IMR-90 (cell line): ENCODE measurements at regions not wholly inside any gene's neighbourhood (a gene's known extent, or its start where the extent isn't known, plus 50 kb on each side); places are given as distances from the start of the nearest gene placed in this dataset.

Experiments used
- BHLHE40 ChIP-seq: fragments of 150-350 bp; IDR thresholded peaks from 2 replicates; pipeline ENCODE4 v1.6.1; 2016; ENCODE audit warnings: mild to moderate bottlenecking, low read depth, low read length
- CEBPB ChIP-seq: IDR thresholded peaks from 2 replicates; pipeline ENCODE4 v1.6.1; 2012; ENCODE audit warnings: low read depth, low read length, improper control_type of control experiment
- CHD1 ChIP-seq: IDR thresholded peaks from 2 replicates; pipeline ENCODE4 v1.6.1; 2012; ENCODE audit warnings: low read depth, low read length, improper control_type of control experiment
- CTCF ChIP-seq: conservative IDR thresholded peaks from 2 replicates; pipeline ENCODE4 v1.5.1; 2012; ENCODE audit warnings: mild to moderate bottlenecking, low read depth, low read length, improper control_type of control experiment
- ELK1 ChIP-seq: fragments of 150-350 bp; IDR thresholded peaks from 2 replicates; pipeline ENCODE4 v1.6.1; 2016; ENCODE audit warnings: low read depth, mild to moderate bottlenecking, low read length, moderate library complexity, borderline replicate concordance
- MXI1 ChIP-seq: IDR thresholded peaks from 2 replicates; pipeline ENCODE4 v1.6.1; 2012; ENCODE audit warnings: low read depth, mild to moderate bottlenecking, low read length, moderate library complexity, borderline replicate concordance
- POLR2A ChIP-seq: IDR thresholded peaks from 2 replicates; pipeline ENCODE4 v1.6.1; 2012; ENCODE audit warnings: mild to moderate bottlenecking, low read depth, low read length
- RAD21 ChIP-seq: IDR thresholded peaks from 2 replicates; pipeline ENCODE4 v1.6.1; 2012; ENCODE audit warnings: low read length, improper control_type of control experiment
- RFX5 ChIP-seq: IDR thresholded peaks from 2 replicates; pipeline ENCODE4 v1.8.0; 2012; ENCODE audit warnings: low read depth, mild to moderate bottlenecking, low read length, moderate library complexity
- SMC3 ChIP-seq: fragments of 150-350 bp; IDR thresholded peaks from 2 replicates; pipeline ENCODE4 v1.6.1; 2016; ENCODE audit warnings: low read depth, mild to moderate bottlenecking, antibody characterized with exemption, low read length, moderate library complexity
- USF2 ChIP-seq: fragments of 150-350 bp; IDR thresholded peaks from 2 replicates; pipeline ENCODE4 v1.6.1; 2017; ENCODE audit warnings: mild to moderate bottlenecking, antibody characterized with exemption, low read length, low read depth

- TF ChIP-seq CTCF = no peak
- TF ChIP-seq SMC3 = no peak
- no peak for TF ChIP-seq BHLHE40
- TF ChIP-seq POLR2A = no peak
- no peak for TF ChIP-seq USF2
- no peak for TF ChIP-seq RAD21
- TF ChIP-seq MXI1 = no peak
- TF ChIP-seq RFX5 = no peak
- TF ChIP-seq CEBPB = no peak
- no peak for TF ChIP-seq ELK1
- TF ChIP-seq CHD1 = no peak
Measured at GRCh38 chr9:126171641-126172040, 155.0 kb upstream of the MVB12B start.
